H1 (cell line): ENCODE measurements at regions not wholly inside any gene's neighbourhood (a gene's known extent, or its start where the extent isn't known, plus 50 kb on each side); places are given as distances from the start of the nearest gene placed in this dataset.
"Not testable (repeated sequence)": the region's sequence is repeated elsewhere in the genome, so short reads cannot be mapped to it uniquely, and the experiment has no call there.

Source experiments
- CTCF ChIA-PET: fragments of 300-600 bp; sonication (Branson Sonifier 250); formaldehyde crosslinking; loops from one replicate; lab custom pipeline; 2021; ENCODE audit not compliant: partially characterized antibody; lab: Charles Lee
- POLR2A ChIA-PET: fragments of 300-600 bp; sonication (Branson Sonifier 250); formaldehyde crosslinking; loops from one replicate; lab custom pipeline; 2021; ENCODE audit warnings: inconsistent platforms; ENCODE audit not compliant: partially characterized antibody; lab: Charles Lee
- DNase-seq, 2 experiments: peaks; one replicate each; pipeline versions ENCODE4 v3.0.0 to v3.0.0-alpha.2; 2010 to 2022; ENCODE audit warnings: low spot score in 2 of 2, low read depth in 1 of 2, mixed read lengths in 1 of 2
- FAIRE-seq: peaks from 2 replicates; lab custom pipeline; 2011; peaks lifted over from hg19 to GRCh38; lab: Jason Lieb, UNC
- H2AFZ ChIP-seq: 2 replicates; pipeline ENCODE4 v1.8.1; 2012; ENCODE audit warnings: low read length, inconsistent platforms
- H2AK5ac ChIP-seq: 2 replicates; pipeline ENCODE4 v1.6.1; 2013; ENCODE audit warnings: low read depth, low read length
- H2BK120ac ChIP-seq: replicated peaks from 2 replicates; pipeline ENCODE3; 2013; ENCODE audit warnings: low read depth, low read length, inconsistent platforms
- H2BK12ac ChIP-seq: 2 replicates; pipeline ENCODE4 v1.6.1; 2013; ENCODE audit warnings: low read depth, low read length
- H2BK15ac ChIP-seq: 2 replicates; pipeline ENCODE4 v1.6.1; 2013; ENCODE audit warnings: low read length
- H2BK20ac ChIP-seq: 2 replicates; pipeline ENCODE4 v1.6.1; 2013; ENCODE audit warnings: low read length
- H2BK5ac ChIP-seq: 2 replicates; pipeline ENCODE4 v1.6.1; 2013; ENCODE audit warnings: low read depth, low read length
- H3K14ac ChIP-seq: 2 replicates; pipeline ENCODE4 v1.6.1; 2013; ENCODE audit warnings: inconsistent platforms; ENCODE audit not compliant: insufficient read length
- H3K18ac ChIP-seq: 2 replicates; pipeline ENCODE4 v1.6.1; 2013; ENCODE audit warnings: low read length; ENCODE audit errors: extremely low read depth
- H3K23ac ChIP-seq: 2 replicates; pipeline ENCODE4 v1.6.1; 2013; ENCODE audit warnings: inconsistent platforms; ENCODE audit not compliant: insufficient read length
- H3K23me2 ChIP-seq: 2 replicates; pipeline ENCODE4 v1.6.1; 2013; ENCODE audit warnings: low read depth, low read length
- H3K27ac ChIP-seq: 2 replicates; pipeline ENCODE4 v1.6.1; 2011; ENCODE audit warnings: low read depth, low read length, inconsistent platforms
- H3K27me3 ChIP-seq, 4 experiments: replicated peaks in 1 of 4; 1 replicate in 1 of 4; 2 replicates in 3 of 4; pipeline versions ENCODE4 v1.6.1 to v1.8.1; 2011 to 2013; ENCODE audit warnings: low read length in 3 of 4, mild to moderate bottlenecking in 3 of 4, inconsistent platforms in 2 of 4, mixed read lengths in 2 of 4, moderate library complexity in 1 of 4; ENCODE audit not compliant: control insufficient read depth in 3 of 4, insufficient read depth in 3 of 4; ENCODE audit errors: extremely low read depth in 1 of 4
- H3K36me3 ChIP-seq, 4 experiments: 2 replicates each; pipeline versions ENCODE4 v1.6.1 to v1.8.1; 2011 to 2013; ENCODE audit warnings: mild to moderate bottlenecking in 4 of 4, low read length in 3 of 4, moderate library complexity in 2 of 4, control low read depth in 1 of 4, inconsistent platforms in 1 of 4; ENCODE audit not compliant: insufficient read depth in 4 of 4, control insufficient read depth in 2 of 4
- H3K4ac ChIP-seq: replicated peaks from 2 replicates; pipeline ENCODE3; 2013; ENCODE audit warnings: low read length, low read depth, mixed read lengths, inconsistent platforms; ENCODE audit not compliant: insufficient read length
- H3K4me1 ChIP-seq, 4 experiments: replicated peaks in 1 of 4; 1 replicate in 1 of 4; 2 replicates in 3 of 4; pipeline versions ENCODE4 v1.6.1 to v1.8.1; 2011 to 2013; ENCODE audit warnings: low read length in 3 of 4, inconsistent platforms in 2 of 4, mixed read lengths in 1 of 4; ENCODE audit not compliant: insufficient read depth in 4 of 4, control insufficient read depth in 3 of 4
- H3K4me2 ChIP-seq, 2 experiments: 2 replicates each; pipeline versions ENCODE4 v1.6.1 to v1.8.1; 2011 to 2013; ENCODE audit warnings: low read depth in 2 of 2, low read length in 2 of 2, control low read depth in 1 of 2, inconsistent platforms in 1 of 2, mild to moderate bottlenecking in 1 of 2; ENCODE audit not compliant: insufficient read depth in 1 of 2
- H3K4me3 ChIP-seq, 4 experiments: fragments of 200-600, 300-600 bp in 1 of 4; sonication (generic), shearing (Covaris generic), sonication (Bioruptor Twin) in 1 of 4; 2 replicates each; pipeline versions ENCODE4 v1.5.1 to v1.8.1; 2011 to 2016; ENCODE audit warnings: low read length in 4 of 4, low read depth in 3 of 4, control low read depth in 2 of 4, inconsistent platforms in 2 of 4, mild to moderate bottlenecking in 2 of 4, mixed read lengths in 1 of 4, moderate library complexity in 1 of 4; ENCODE audit not compliant: insufficient read depth in 2 of 4; ENCODE audit errors: extremely low read depth in 1 of 4
- H3K56ac ChIP-seq: replicated peaks from 2 replicates; pipeline ENCODE3; 2013; ENCODE audit warnings: low read depth, mild to moderate bottlenecking, mixed read lengths, low read length, inconsistent platforms; ENCODE audit not compliant: insufficient read length
- H3K79me1 ChIP-seq: 2 replicates; pipeline ENCODE4 v1.6.1; 2013; ENCODE audit warnings: low read depth, low read length, control low read depth
- H3K79me2 ChIP-seq, 2 experiments: 2 replicates each; pipeline versions ENCODE4 v1.6.1 to v1.8.1; 2012 to 2013; ENCODE audit warnings: low read length in 2 of 2, mild to moderate bottlenecking in 2 of 2, inconsistent platforms in 1 of 2; ENCODE audit not compliant: insufficient read depth in 2 of 2, control insufficient read depth in 1 of 2
- H3K9ac ChIP-seq, 4 experiments: replicated peaks in 1 of 4; 1 replicate in 1 of 4; 2 replicates in 3 of 4; pipeline versions ENCODE4 v1.6.1 to v1.8.1; 2011 to 2013; ENCODE audit warnings: low read depth in 3 of 4, low read length in 3 of 4, control low read depth in 2 of 4, mild to moderate bottlenecking in 2 of 4, moderate library complexity in 2 of 4, inconsistent platforms in 1 of 4; ENCODE audit errors: extremely low read depth in 1 of 4
- H3K9me3 ChIP-seq, 2 experiments: 2 replicates each; pipeline versions ENCODE4 v1.6.1 to v1.8.1; 2012 to 2013; ENCODE audit warnings: mild to moderate bottlenecking in 2 of 2, moderate library complexity in 2 of 2, control low read depth in 1 of 2, inconsistent platforms in 1 of 2, low read depth in 1 of 2, low read length in 1 of 2, mixed read lengths in 1 of 2; ENCODE audit not compliant: insufficient read depth in 2 of 2
- H4K20me1 ChIP-seq, 2 experiments: replicated peaks in 1 of 2; 2 replicates each; pipeline versions ENCODE3 to v1.8.1; 2011 to 2013; ENCODE audit warnings: inconsistent platforms in 2 of 2, low read length in 2 of 2, mild to moderate bottlenecking in 1 of 2; ENCODE audit not compliant: insufficient read depth in 2 of 2, control insufficient read depth in 1 of 2
- H4K5ac ChIP-seq: 2 replicates; pipeline ENCODE4 v1.6.1; 2013; ENCODE audit warnings: low read length, low read depth, mixed read lengths, inconsistent platforms; ENCODE audit not compliant: insufficient read length
- H4K8ac ChIP-seq: 2 replicates; pipeline ENCODE4 v1.8.0; 2013; ENCODE audit warnings: mild to moderate bottlenecking, moderate library complexity, low read length, inconsistent platforms; ENCODE audit not compliant: insufficient read depth; ENCODE audit errors: extremely low read depth
- H4K91ac ChIP-seq: replicated peaks from 2 replicates; pipeline ENCODE3; 2013; ENCODE audit warnings: low read length, mixed read lengths, inconsistent platforms; ENCODE audit not compliant: insufficient read length
- POLR2AphosphoS5 ChIP-seq: IDR thresholded peaks from 2 replicates; pipeline ENCODE4 v1.6.1; 2011; ENCODE audit warnings: low read depth, low read length
- ZNF274 ChIP-seq: IDR thresholded peaks from 2 replicates; pipeline ENCODE4 v1.7.0; 2012; ENCODE audit warnings: low read length, borderline replicate concordance; ENCODE audit errors: extremely low read depth
- WGBS, 2 experiments: shearing (Covaris generic) in 1 of 2; methylation state at CpG; one replicate each; pipeline versions ENCODE4 v1.1.6 to v1.1.7; 2013 to 2015; ENCODE audit warnings: low lambda C conversion rate in 2 of 2, mixed read lengths in 2 of 2, inconsistent platforms in 1 of 2, low coverage in 1 of 2, missing lambda C conversion rate in 1 of 2; ENCODE audit not compliant: insufficient replicate concordance in 2 of 2, insufficient coverage in 1 of 2, insufficient read length in 1 of 2; ENCODE audit errors: extremely low coverage in 1 of 2, missing lambda C conversion rate in 1 of 2; 5-methylcytosine and 5-hydroxymethylcytosine counted together

GRCh38 chr1:94349853-94350252 is 68.3 kb upstream of the ABCD3 start (continued):
- TF ChIP-seq POLR2AphosphoS5 (no peak), ZNF274 (no peak)

GRCh38 chr1:94348386-94348785 is 69.8 kb upstream of the ABCD3 start:
- H4K5ac ChIP-seq, H3K79me2 ChIP-seq, H4K20me1 ChIP-seq, H3K27me3 ChIP-seq, H4K8ac ChIP-seq, H3K36me3 ChIP-seq, H3K56ac ChIP-seq, H3K4me1 ChIP-seq, H3K23me2 ChIP-seq, H2BK12ac ChIP-seq, FAIRE-seq, H3K27ac ChIP-seq, H3K23ac ChIP-seq, H3K9me3 ChIP-seq, H3K4me2 ChIP-seq, H2AFZ ChIP-seq, H3K9ac ChIP-seq, H3K4me3 ChIP-seq, H2BK15ac ChIP-seq, CTCF ChIA-PET, H2AK5ac ChIP-seq, H2BK20ac ChIP-seq, DNase-seq, POLR2A ChIA-PET, H3K79me1 ChIP-seq, H3K14ac ChIP-seq, H2BK5ac ChIP-seq, H3K4ac ChIP-seq, H4K91ac ChIP-seq, H2BK120ac ChIP-seq, H3K18ac ChIP-seq: not testable (repeated sequence)
- 88% methylated on average over 2 of the region's 2 CpGs; no CpG with 5 or more reads in 1 of the 2 experiments for WGBS, 2 experiments
